Type B pancreatic cell (in vitro differentiated cells): ENCODE measurements at regions not wholly inside any gene's neighbourhood (a gene's known extent, or its start where the extent isn't known, plus 50 kb on each side); places are given as distances from the start of the nearest gene placed in this dataset.

Experiments used
- DNase-seq: peaks from one replicate; pipeline ENCODE4 v3.0.0; 2021; ENCODE audit warnings: mixed read lengths; ENCODE audit not compliant: unreplicated experiment; ENCODE audit errors: extremely low spot score
- H3K27ac Mint-ChIP-seq: 2 replicates; pipeline ENCODE4 v1.8.0; 2021; ENCODE audit warnings: mild to moderate bottlenecking, mixed read lengths
- H3K27me3 Mint-ChIP-seq: 2 replicates; pipeline ENCODE4 v1.8.0; 2021; ENCODE audit warnings: mixed read lengths
- H3K36me3 Mint-ChIP-seq: 2 replicates; pipeline ENCODE4 v1.8.0; 2021; ENCODE audit warnings: mixed read lengths
- H3K4me1 Mint-ChIP-seq: one replicate; pipeline ENCODE4 v1.8.0; 2021; ENCODE audit warnings: mixed read lengths; ENCODE audit not compliant: unreplicated experiment
- H3K4me3 Mint-ChIP-seq: 2 replicates; pipeline ENCODE4 v1.8.0; 2021; ENCODE audit warnings: mild to moderate bottlenecking, mixed read lengths
- H3K9me3 Mint-ChIP-seq: 2 replicates; pipeline ENCODE4 v1.8.0; 2021; ENCODE audit warnings: mixed read lengths
- TF ChIP-seq, protein P1 (sequence below): fragments of 200-600 bp; sonication (generic); conservative IDR thresholded peaks from 2 replicates; pipeline ENCODE4 v1.5.0; 2021; ENCODE audit warnings: antibody characterized with exemption, mild to moderate bottlenecking

DNA sequence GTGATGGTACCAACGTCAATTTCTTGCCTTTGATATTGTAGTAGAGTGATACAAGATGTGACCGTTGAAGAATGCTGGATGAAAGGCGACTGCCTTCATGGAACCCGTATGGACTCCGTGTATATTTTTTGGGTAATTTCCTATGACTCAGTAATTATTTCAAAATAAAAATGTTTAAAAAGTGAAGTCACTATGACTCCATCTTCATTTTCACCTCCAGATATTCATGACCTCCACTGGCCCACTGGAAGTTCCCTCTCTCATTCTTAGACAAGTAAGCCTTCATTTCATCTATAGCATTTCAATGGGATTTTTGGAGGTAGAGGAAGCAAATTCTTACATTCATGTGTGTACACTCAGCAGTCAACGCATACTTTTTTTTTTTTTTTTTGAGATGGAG, 111.8 kb upstream of the NUDT7 start:
- Mint-ChIP-seq H3K27ac (no peak overlapping the region), H3K36me3 (no peaks in the 10 kb centered on the region), H3K4me3 (no peak overlapping the region), H3K27me3 (peaks cover 13% of the 10 kb centered on the region), H3K9me3 (no peaks in the 10 kb centered on the region), H3K4me1 (no peaks in the 10 kb centered on the region)
- TF ChIP-seq, protein P1, sequence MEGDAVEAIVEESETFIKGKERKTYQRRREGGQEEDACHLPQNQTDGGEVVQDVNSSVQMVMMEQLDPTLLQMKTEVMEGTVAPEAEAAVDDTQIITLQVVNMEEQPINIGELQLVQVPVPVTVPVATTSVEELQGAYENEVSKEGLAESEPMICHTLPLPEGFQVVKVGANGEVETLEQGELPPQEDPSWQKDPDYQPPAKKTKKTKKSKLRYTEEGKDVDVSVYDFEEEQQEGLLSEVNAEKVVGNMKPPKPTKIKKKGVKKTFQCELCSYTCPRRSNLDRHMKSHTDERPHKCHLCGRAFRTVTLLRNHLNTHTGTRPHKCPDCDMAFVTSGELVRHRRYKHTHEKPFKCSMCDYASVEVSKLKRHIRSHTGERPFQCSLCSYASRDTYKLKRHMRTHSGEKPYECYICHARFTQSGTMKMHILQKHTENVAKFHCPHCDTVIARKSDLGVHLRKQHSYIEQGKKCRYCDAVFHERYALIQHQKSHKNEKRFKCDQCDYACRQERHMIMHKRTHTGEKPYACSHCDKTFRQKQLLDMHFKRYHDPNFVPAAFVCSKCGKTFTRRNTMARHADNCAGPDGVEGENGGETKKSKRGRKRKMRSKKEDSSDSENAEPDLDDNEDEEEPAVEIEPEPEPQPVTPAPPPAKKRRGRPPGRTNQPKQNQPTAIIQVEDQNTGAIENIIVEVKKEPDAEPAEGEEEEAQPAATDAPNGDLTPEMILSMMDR, result no peak
- no peak for DNase-seq

DNA sequence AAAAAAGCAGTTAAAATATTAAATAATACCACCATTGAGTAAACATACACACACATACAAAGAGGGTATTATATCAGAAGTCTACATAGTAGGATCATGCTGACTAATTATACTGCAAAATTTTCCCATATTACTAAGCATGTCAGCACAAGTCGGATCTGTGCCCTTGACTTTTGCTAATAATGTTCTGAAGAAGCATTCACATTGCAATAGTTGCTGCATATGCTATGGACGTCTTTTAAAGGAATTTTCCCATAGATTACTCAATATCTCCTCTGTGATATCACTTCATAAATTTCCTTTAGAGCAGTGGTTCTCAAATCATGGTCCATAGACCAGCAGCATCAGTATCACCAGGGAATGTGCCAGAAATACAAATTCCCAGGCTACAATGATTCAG, 110.9 kb upstream of the NUDT7 start:
- no peak for DNase-seq
- H3K9me3 Mint-ChIP-seq, result no peaks in the 10 kb centered on the region
- H3K4me1 Mint-ChIP-seq, result no peaks in the 10 kb centered on the region
- H3K36me3 Mint-ChIP-seq, result no peaks in the 10 kb centered on the region
- no peak overlapping the region for H3K27ac Mint-ChIP-seq
- H3K4me3 Mint-ChIP-seq, result no peak overlapping the region
- peaks cover 8% of the 10 kb centered on the region for H3K27me3 Mint-ChIP-seq
- TF ChIP-seq, protein P1, result no peak

DNA sequence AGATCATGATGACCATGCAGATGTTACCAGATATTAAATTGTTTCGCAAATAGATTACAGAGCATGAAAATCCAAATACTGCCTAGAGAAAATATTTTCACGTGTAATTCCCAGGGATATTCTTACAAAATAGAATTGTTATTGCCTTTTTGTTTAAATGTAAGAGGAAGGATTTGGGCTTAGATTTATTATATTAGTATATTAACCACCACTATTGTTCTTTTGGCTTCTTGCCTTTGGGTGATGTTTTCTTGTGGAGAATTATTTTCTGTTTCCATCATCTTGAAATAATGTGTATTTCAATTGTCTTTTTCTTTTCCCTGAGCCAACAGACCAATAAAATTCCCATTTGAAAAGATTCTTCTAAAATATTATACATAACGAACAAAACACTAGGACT, 109.7 kb upstream of the NUDT7 start:
- Mint-ChIP-seq H3K27me3 (peaks cover 7% of the 10 kb centered on the region), H3K4me1 (no peaks in the 10 kb centered on the region), H3K4me3 (no peak overlapping the region), H3K27ac (no peak overlapping the region), H3K36me3 (no peaks in the 10 kb centered on the region), H3K9me3 (no peaks in the 10 kb centered on the region)
- DNase-seq, result no peak
- TF ChIP-seq, protein P1, result no peak

DNA sequence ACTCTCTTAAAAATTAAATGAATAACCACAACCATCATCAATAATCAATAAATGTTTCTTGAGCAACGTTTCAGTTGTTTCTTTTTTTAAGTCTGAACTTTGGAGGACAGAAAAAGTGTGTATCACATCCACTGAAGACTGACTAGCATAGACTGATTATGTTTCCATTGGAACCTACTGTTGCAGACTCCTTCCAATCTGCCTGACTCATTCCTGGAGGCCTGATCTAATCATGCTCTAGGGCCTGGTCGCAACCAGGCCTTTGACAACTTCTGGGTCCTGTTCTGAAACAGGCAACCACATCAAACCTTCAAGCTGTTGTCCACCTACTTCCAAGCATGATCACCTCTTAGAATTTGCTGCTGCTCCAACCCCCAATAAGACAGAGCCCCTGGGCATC, 109.2 kb upstream of the NUDT7 start:
- Mint-ChIP-seq H3K4me1 (no peaks in the 10 kb centered on the region), H3K36me3 (no peaks in the 10 kb centered on the region), H3K9me3 (no peaks in the 10 kb centered on the region), H3K4me3 (no peak overlapping the region), H3K27ac (no peak overlapping the region), H3K27me3 (peaks cover 7% of the 10 kb centered on the region)
- no peak for DNase-seq
- TF ChIP-seq, protein P1, result no peak

DNA sequence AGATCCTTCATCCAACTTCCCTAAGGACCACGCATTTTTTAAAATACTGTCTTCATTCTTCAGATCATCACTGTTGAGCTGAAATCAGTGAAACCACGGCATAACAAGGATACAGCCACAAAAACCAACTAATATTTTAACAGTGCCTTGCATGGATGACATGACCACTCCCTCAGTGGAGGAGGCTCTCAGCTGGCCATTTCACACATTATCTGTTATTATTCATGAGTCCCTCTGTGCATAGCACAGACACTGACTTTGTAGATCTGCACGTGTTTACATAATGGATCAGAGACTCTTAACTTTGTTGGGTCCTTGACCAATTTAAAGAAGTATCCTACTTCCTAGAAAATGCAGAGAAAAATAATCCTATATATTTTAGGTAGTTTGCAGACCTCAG, 104.8 kb upstream of the NUDT7 start:
- H3K36me3 Mint-ChIP-seq, result no peaks in the 10 kb centered on the region
- H3K4me1 Mint-ChIP-seq, result no peaks in the 10 kb centered on the region
- no peak for DNase-seq
- TF ChIP-seq, protein P1, result no peak
- H3K4me3 Mint-ChIP-seq, result no peak overlapping the region
- no peaks in the 10 kb centered on the region for H3K9me3 Mint-ChIP-seq
- no peak overlapping the region for H3K27ac Mint-ChIP-seq
- peaks cover 7% of the 10 kb centered on the region for H3K27me3 Mint-ChIP-seq

DNA sequence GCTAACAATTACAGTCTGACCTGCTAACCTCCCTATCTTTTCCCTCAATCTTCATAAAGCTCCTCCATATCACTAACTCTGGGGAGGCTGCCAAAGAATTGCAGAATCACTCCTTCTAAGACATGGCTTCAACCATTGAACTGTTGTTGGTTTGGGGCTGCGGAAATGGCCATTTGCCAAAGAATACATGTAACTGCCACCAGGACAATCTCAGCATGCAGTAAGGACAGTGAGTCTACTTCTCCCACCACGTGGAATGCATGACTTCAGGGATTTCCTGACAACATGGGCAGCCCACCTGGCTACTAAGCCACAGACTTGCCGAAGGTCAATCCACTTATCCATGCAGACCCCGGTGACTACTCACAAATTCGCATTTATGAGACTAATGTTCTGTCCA, 104.3 kb upstream of the NUDT7 start:
- Mint-ChIP-seq H3K4me1 (no peaks in the 10 kb centered on the region), H3K9me3 (no peaks in the 10 kb centered on the region), H3K4me3 (no peak overlapping the region), H3K27me3 (peaks cover 7% of the 10 kb centered on the region), H3K27ac (no peak overlapping the region), H3K36me3 (no peaks in the 10 kb centered on the region)
- TF ChIP-seq, protein P1, result no peak
- no peak for DNase-seq
